OCI-LY1 (cell line): ENCODE measurements at regions not wholly inside any gene's neighbourhood (a gene's known extent, or its start where the extent isn't known, plus 50 kb on each side); places are given as distances from the start of the nearest gene placed in this dataset.

Experiments used
- EZH2 ChIP-seq: fragments of 200-600 bp; sonication (generic), shearing (Covaris generic); IDR thresholded peaks from 2 replicates; pipeline ENCODE4 v1.8.0; 2017; ENCODE audit warnings: borderline replicate concordance, mixed run types, mild to moderate bottlenecking, antibody characterized with exemption, low read length, moderate library complexity, mixed read lengths
- TF ChIP-seq, protein P1 (sequence below): fragments of 200-600 bp; sonication (generic), shearing (Covaris generic); IDR thresholded peaks from 2 replicates; pipeline ENCODE4 v1.5.1; 2017; ENCODE audit warnings: mild to moderate bottlenecking, antibody characterized with exemption, low read length, moderate library complexity, mixed read lengths

DNA sequence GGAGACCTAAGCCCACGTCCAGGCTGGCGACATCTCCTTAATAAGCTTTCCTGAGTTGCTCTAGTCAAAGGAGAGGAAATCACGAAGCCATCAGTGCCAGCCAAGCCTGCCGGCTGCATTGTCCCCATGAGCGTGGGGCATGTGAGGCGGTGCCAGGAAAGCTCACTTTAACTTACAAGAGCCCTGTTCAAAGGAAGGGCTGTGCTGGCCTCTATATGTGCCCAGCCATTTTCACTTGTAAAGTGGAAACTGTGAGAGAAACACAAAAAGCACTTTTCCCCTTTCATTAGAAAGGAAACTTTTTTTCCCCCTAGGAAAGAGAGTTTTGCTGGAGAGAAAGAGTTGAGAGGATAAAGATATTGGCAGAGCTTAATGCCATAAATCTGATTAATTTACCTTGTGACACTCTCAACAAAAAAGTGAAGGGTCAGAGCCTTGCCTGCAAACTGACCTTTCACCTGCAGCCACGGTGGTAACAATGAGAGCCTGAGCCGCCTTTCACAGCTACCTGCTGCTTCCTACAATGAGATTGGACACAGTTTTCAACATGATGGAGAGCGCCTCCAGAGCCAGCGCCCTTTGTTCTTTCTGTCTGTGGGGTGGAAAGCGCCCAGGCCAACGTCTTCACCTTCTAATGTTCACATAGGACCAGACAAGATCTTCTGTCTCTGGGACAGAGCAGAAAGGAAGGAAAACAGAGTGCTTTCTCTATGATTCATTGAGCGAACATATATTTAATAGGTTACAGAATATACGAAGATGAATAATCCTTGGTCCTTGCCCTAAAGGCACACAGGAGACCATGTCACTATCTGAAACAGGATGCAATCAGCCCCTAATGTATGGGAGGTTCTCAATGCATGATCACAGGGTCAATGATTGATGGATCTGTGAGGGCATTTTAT, 233.1 kb upstream of the HES1 start:
- TF ChIP-seq, protein P1, sequence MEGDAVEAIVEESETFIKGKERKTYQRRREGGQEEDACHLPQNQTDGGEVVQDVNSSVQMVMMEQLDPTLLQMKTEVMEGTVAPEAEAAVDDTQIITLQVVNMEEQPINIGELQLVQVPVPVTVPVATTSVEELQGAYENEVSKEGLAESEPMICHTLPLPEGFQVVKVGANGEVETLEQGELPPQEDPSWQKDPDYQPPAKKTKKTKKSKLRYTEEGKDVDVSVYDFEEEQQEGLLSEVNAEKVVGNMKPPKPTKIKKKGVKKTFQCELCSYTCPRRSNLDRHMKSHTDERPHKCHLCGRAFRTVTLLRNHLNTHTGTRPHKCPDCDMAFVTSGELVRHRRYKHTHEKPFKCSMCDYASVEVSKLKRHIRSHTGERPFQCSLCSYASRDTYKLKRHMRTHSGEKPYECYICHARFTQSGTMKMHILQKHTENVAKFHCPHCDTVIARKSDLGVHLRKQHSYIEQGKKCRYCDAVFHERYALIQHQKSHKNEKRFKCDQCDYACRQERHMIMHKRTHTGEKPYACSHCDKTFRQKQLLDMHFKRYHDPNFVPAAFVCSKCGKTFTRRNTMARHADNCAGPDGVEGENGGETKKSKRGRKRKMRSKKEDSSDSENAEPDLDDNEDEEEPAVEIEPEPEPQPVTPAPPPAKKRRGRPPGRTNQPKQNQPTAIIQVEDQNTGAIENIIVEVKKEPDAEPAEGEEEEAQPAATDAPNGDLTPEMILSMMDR = no peak
- no peak for TF ChIP-seq EZH2
